ENCODE measurements at regions not wholly inside any gene's neighbourhood (a gene's known extent, or its start where the extent isn't known, plus 50 kb on each side); places are given as distances from the start of the nearest gene placed in this dataset.

GRCh38 chr5:41670854-41671479, 160.6 kb upstream of the PLCXD3 start:
- no peak for ATAC-seq (ENCODE audit: low read depth)
- Histone ChIP-seq H3K36me3 (ENCODE audit: low read depth) (no peaks in the 10 kb centered on the region), H3K27me3 (ENCODE audit: insufficient read depth, poor library complexity, severe bottlenecking) (peaks cover 5% of the 10 kb centered on the region), H3K9me3 (ENCODE audit: severe bottlenecking) (no peaks in the 10 kb centered on the region), H3K27ac (ENCODE audit: poor library complexity, severe bottlenecking) (no peak overlapping the region), H3K4me3 (ENCODE audit: severe bottlenecking) (no peak overlapping the region), H3K4me1 (ENCODE audit: insufficient read depth, poor library complexity, severe bottlenecking) (no peaks in the 10 kb centered on the region)
- TF ChIP-seq, protein P1, sequence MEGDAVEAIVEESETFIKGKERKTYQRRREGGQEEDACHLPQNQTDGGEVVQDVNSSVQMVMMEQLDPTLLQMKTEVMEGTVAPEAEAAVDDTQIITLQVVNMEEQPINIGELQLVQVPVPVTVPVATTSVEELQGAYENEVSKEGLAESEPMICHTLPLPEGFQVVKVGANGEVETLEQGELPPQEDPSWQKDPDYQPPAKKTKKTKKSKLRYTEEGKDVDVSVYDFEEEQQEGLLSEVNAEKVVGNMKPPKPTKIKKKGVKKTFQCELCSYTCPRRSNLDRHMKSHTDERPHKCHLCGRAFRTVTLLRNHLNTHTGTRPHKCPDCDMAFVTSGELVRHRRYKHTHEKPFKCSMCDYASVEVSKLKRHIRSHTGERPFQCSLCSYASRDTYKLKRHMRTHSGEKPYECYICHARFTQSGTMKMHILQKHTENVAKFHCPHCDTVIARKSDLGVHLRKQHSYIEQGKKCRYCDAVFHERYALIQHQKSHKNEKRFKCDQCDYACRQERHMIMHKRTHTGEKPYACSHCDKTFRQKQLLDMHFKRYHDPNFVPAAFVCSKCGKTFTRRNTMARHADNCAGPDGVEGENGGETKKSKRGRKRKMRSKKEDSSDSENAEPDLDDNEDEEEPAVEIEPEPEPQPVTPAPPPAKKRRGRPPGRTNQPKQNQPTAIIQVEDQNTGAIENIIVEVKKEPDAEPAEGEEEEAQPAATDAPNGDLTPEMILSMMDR (IDR thresholded peaks at IDR 0.05; ENCODE audit: poor library complexity, severe bottlenecking), result no peak
- DNase-seq (ENCODE audit: low spot score), result no peak

GRCh38 chr5:41670216-41670615, 159.8 kb upstream of the PLCXD3 start:
- no peaks in the 10 kb centered on the region for H3K4me1 ChIP-seq (ENCODE audit: insufficient read depth, poor library complexity, severe bottlenecking)

GRCh38 chr5:41661254-41661653, 150.9 kb upstream of the PLCXD3 start:
- no peak for DNase-seq (ENCODE audit: low spot score)
- H3K9me3 ChIP-seq (ENCODE audit: severe bottlenecking), result no peaks in the 10 kb centered on the region
- TF ChIP-seq, protein P1 (IDR thresholded peaks at IDR 0.05; ENCODE audit: poor library complexity, severe bottlenecking), result no peak
- H3K4me3 ChIP-seq (ENCODE audit: severe bottlenecking), result no peak overlapping the region
- no peaks in the 10 kb centered on the region for H3K4me1 ChIP-seq (ENCODE audit: insufficient read depth, poor library complexity, severe bottlenecking)
- no peak for ATAC-seq (ENCODE audit: low read depth)
- no peaks in the 10 kb centered on the region for H3K27me3 ChIP-seq (ENCODE audit: insufficient read depth, poor library complexity, severe bottlenecking)
- no peaks in the 10 kb centered on the region for H3K36me3 ChIP-seq (ENCODE audit: low read depth)
- H3K27ac ChIP-seq (ENCODE audit: poor library complexity, severe bottlenecking), result no peak overlapping the region

More at GRCh38 chr5:41670216-41670615, 159.8 kb upstream of the PLCXD3 start:
- Histone ChIP-seq H3K27ac (ENCODE audit: poor library complexity, severe bottlenecking) (no peak overlapping the region), H3K27me3 (ENCODE audit: insufficient read depth, poor library complexity, severe bottlenecking) (peaks cover 5% of the 10 kb centered on the region), H3K9me3 (ENCODE audit: severe bottlenecking) (no peaks in the 10 kb centered on the region), H3K36me3 (ENCODE audit: low read depth) (no peaks in the 10 kb centered on the region), H3K4me3 (ENCODE audit: severe bottlenecking) (no peak overlapping the region)
- ATAC-seq (ENCODE audit: low read depth) (no peak), DNase-seq (ENCODE audit: low spot score) (no peak)
- TF ChIP-seq, protein P1 (IDR thresholded peaks at IDR 0.05; ENCODE audit: poor library complexity, severe bottlenecking), result no peak

GRCh38 chr5:41656597-41656996, 146.2 kb upstream of the PLCXD3 start:
- ATAC-seq (ENCODE audit: low read depth), result 0 out of 3 replicates have a peak, but pooled peaks have one; percentile 17
- Histone ChIP-seq H3K27ac (ENCODE audit: poor library complexity, severe bottlenecking) (no peak overlapping the region), H3K36me3 (ENCODE audit: low read depth) (no peaks in the 10 kb centered on the region), H3K9me3 (ENCODE audit: severe bottlenecking) (no peaks in the 10 kb centered on the region), H3K27me3 (ENCODE audit: insufficient read depth, poor library complexity, severe bottlenecking) (no peaks in the 10 kb centered on the region), H3K4me3 (ENCODE audit: severe bottlenecking) (no peak overlapping the region), H3K4me1 (ENCODE audit: insufficient read depth, poor library complexity, severe bottlenecking) (no peaks in the 10 kb centered on the region)
- no peak for DNase-seq (ENCODE audit: low spot score)
- TF ChIP-seq, protein P1 (IDR thresholded peaks at IDR 0.05; ENCODE audit: poor library complexity, severe bottlenecking), result no peak

DNA sequence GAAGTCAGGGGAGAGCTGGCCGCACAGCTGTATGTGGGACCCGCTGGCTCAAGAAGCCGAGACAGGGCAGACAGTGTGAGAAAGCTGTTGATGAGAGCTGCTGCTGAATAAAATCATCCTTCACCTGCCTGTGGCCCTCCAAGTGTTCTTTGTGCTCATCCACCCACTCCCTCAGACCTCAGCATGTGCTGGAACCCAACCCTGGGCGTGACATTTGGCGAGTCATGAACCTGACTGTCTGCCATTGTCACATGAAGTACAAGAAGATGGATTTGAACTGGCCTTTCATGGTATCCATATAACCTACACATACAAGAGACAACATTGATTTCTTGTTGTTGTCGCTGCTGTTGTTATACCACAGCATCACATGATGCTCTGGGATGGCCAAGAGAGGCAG, 139.7 kb upstream of the PLCXD3 start:
- Histone ChIP-seq H3K4me3 (ENCODE audit: severe bottlenecking) (no peak overlapping the region), H3K36me3 (ENCODE audit: low read depth) (no peaks in the 10 kb centered on the region), H3K9me3 (ENCODE audit: severe bottlenecking) (no peaks in the 10 kb centered on the region), H3K4me1 (ENCODE audit: insufficient read depth, poor library complexity, severe bottlenecking) (no peaks in the 10 kb centered on the region), H3K27me3 (ENCODE audit: insufficient read depth, poor library complexity, severe bottlenecking) (no peaks in the 10 kb centered on the region), H3K27ac (ENCODE audit: poor library complexity, severe bottlenecking) (no peak overlapping the region)
- no peak for DNase-seq (ENCODE audit: low spot score)
- no peak for ATAC-seq (ENCODE audit: low read depth)
- TF ChIP-seq, protein P1 (IDR thresholded peaks at IDR 0.05; ENCODE audit: poor library complexity, severe bottlenecking), result no peak
